A549 (cell line): ENCODE measurements at regions not wholly inside any gene's neighbourhood (a gene's known extent, or its start where the extent isn't known, plus 50 kb on each side); places are given as distances from the start of the nearest gene placed in this dataset.

Experiments used
- CTCF ChIP-seq: fragments of >200 bp; sonication (Bioruptor Twin); formaldehyde crosslinking; IDR thresholded peaks from 3 replicates; pipeline ENCODE4 v1.5.1; 2016
- EHMT2 ChIP-seq: fragments of 200-600 bp; sonication (generic); IDR thresholded peaks from 2 replicates; pipeline ENCODE4 v1.6.1; 2016; ENCODE audit warnings: antibody characterized with exemption, low read depth, mild to moderate bottlenecking, moderate library complexity
- MAX ChIP-seq: IDR thresholded peaks from 2 replicates; pipeline ENCODE4 v1.6.1; 2012
- POLR2A ChIP-seq: IDR thresholded peaks from 2 replicates; pipeline ENCODE4 v1.6.1; 2012; ENCODE audit warnings: mild to moderate bottlenecking, low read length
- POLR2AphosphoS2 ChIP-seq: conservative IDR thresholded peaks from 2 replicates; pipeline ENCODE4 v1.6.1; 2012; ENCODE audit warnings: low read length, improper control_type of control experiment, inconsistent platforms
- REST ChIP-seq: fragments of 200-600 bp; sonication (generic); IDR thresholded peaks from 2 replicates; pipeline ENCODE4 v1.6.1; 2016; ENCODE audit warnings: antibody characterized with exemption, mild to moderate bottlenecking, moderate library complexity
- RNF2 ChIP-seq: fragments of 200-600 bp; sonication (generic); IDR thresholded peaks from 2 replicates; pipeline ENCODE4 v1.6.1; 2016; ENCODE audit warnings: low read depth, mild to moderate bottlenecking, antibody characterized with exemption, moderate library complexity, borderline replicate concordance

- TF ChIP-seq POLR2A (no peak), CTCF (no peak), POLR2AphosphoS2 (no peak), EHMT2 (no peak), REST (no peak), MAX (no peak), RNF2 (no peak)
Measured at GRCh38 chr3:40895109-40895508, 304.2 kb upstream of the CTNNB1 start.
